PC-9 (cell line): ENCODE measurements at regions not wholly inside any gene's neighbourhood (a gene's known extent, or its start where the extent isn't known, plus 50 kb on each side); places are given as distances from the start of the nearest gene placed in this dataset.

ENCODE experiments used
- BruUV-seq: library from RNA; stranded (reverse); fragments of 400-500 nt; replicated peaks from 2 replicates; lab custom pipeline; 2021; lab: Mats Ljungman, UMichigan
- CTCF ChIA-PET: fragments of 300-600 bp; sonication (Branson Sonifier 250); formaldehyde crosslinking; loops from one replicate; lab custom pipeline; 2022; ENCODE audit warnings: antibody characterized with exemption; lab: Charles Lee
- POLR2A ChIA-PET: fragments of 300-600 bp; sonication (Branson Sonifier 250); formaldehyde crosslinking; loops from one replicate; lab custom pipeline; 2022; ENCODE audit warnings: antibody characterized with exemption; ENCODE audit not compliant: unreplicated experiment; lab: Charles Lee
- DNase-seq, 2 experiments: peaks; one replicate each; pipeline versions ENCODE4 v3.0.0 to v3.0.0-alpha.2; 2015 to 2022; ENCODE audit warnings: mixed read lengths in 1 of 2
- H2AFZ ChIP-seq: fragments of 200-600 bp; sonication (generic); 2 replicates; pipeline ENCODE4 v1.8.1; 2017; ENCODE audit warnings: antibody characterized with exemption
- H3F3A ChIP-seq: fragments of 200-600 bp; sonication (generic); 2 replicates; pipeline ENCODE4 v1.8.1; 2017; ENCODE audit warnings: antibody characterized with exemption, mild to moderate bottlenecking, low read depth; ENCODE audit not compliant: insufficient read depth
- H3K27ac ChIP-seq: fragments of 200-600 bp; sonication (generic); 2 replicates; pipeline ENCODE4 v1.6.1; 2016; ENCODE audit warnings: mixed run types
- H3K27me3 ChIP-seq: fragments of 200-600 bp; sonication (generic); 2 replicates; pipeline ENCODE4 v1.6.1; 2016; ENCODE audit warnings: low read depth, mixed run types; ENCODE audit not compliant: insufficient read depth
- H3K36me3 ChIP-seq: fragments of 200-600 bp; sonication (generic); 2 replicates; pipeline ENCODE4 v1.6.1; 2016; ENCODE audit warnings: low read depth, mixed run types
- H3K4me1 ChIP-seq: fragments of 200-600 bp; sonication (generic); replicated peaks from 2 replicates; pipeline ENCODE4 v1.6.1; 2016; ENCODE audit warnings: mixed run types; ENCODE audit not compliant: insufficient read depth
- H3K4me2 ChIP-seq: fragments of 200-600 bp; sonication (generic); 2 replicates; pipeline ENCODE4 v1.6.1; 2017; ENCODE audit warnings: mixed run types
- H3K4me3 ChIP-seq: fragments of 200-600 bp; sonication (generic); 2 replicates; pipeline ENCODE4 v1.6.1; 2016; ENCODE audit warnings: mixed run types
- H3K79me2 ChIP-seq: fragments of 200-600 bp; sonication (generic); 2 replicates; pipeline ENCODE4 v1.6.1; 2017; ENCODE audit warnings: low read depth, mixed run types
- H3K9me2 ChIP-seq: fragments of 200-600 bp; sonication (generic); 2 replicates; pipeline ENCODE4 v1.8.1; 2017; ENCODE audit warnings: mild to moderate bottlenecking; ENCODE audit not compliant: insufficient read depth
- H3K9me3 ChIP-seq: fragments of 200-600 bp; sonication (generic); 2 replicates; pipeline ENCODE4 v1.8.1; 2016; ENCODE audit warnings: low read depth; ENCODE audit not compliant: insufficient read depth
- H4K20me1 ChIP-seq: fragments of 200-600 bp; sonication (generic); 2 replicates; pipeline ENCODE4 v1.8.1; 2017; ENCODE audit not compliant: insufficient read depth
- CTCF ChIP-seq: fragments of 200-600 bp; sonication (generic); conservative IDR thresholded peaks from 2 replicates; pipeline ENCODE4 v1.6.1; 2017; ENCODE audit warnings: mixed run types, antibody characterized with exemption, mild to moderate bottlenecking, moderate library complexity
- EZH2 ChIP-seq: fragments of 200-600 bp; sonication (generic); IDR thresholded peaks from 2 replicates; pipeline ENCODE4 v1.8.0; 2017; ENCODE audit warnings: antibody characterized with exemption, low read depth
- intact Hi-C: fragments of 100-400 bp; cut with micrococcal nuclease; formaldehyde crosslinking; loops from one replicate; pipeline ENCODE4 v1.10.0; 2022; ENCODE audit not compliant: unreplicated experiment

- no peak for DNase-seq
- intact Hi-C loops = no loop called here
- POLR2A ChIA-PET = no interaction called here
- no peak overlapping the region for H3K4me3 ChIP-seq
- BruUV-seq = no TSS peak
- no peaks in the 10 kb centered on the region for H3K9me3 ChIP-seq
- H3F3A ChIP-seq = no peaks in the 10 kb centered on the region
- no peaks in the 10 kb centered on the region for H3K36me3 ChIP-seq
- no peak overlapping the region for H3K27ac ChIP-seq
- CTCF ChIA-PET = no interaction called here
- H4K20me1 ChIP-seq = no peaks in the 10 kb centered on the region
- H3K79me2 ChIP-seq = no peaks in the 10 kb centered on the region
- H3K4me1 ChIP-seq = no peaks in the 10 kb centered on the region
- H3K27me3 ChIP-seq = no peaks in the 10 kb centered on the region
- H3K9me2 ChIP-seq = no peaks in the 10 kb centered on the region
- H2AFZ ChIP-seq = no peak overlapping the region
- no peak for TF ChIP-seq CTCF
- TF ChIP-seq EZH2 = no peak
- no peak overlapping the region for H3K4me2 ChIP-seq
Measured at GRCh38 chr2:142721015-142721414, 156.4 kb upstream of the KYNU start.

GRCh38 chr2:142718576-142719155, 158.8 kb upstream of the KYNU start:
- Histone ChIP-seq H4K20me1 (no peaks in the 10 kb centered on the region), H2AFZ (no peak overlapping the region), H3K4me2 (no peak overlapping the region), H3K27me3 (no peaks in the 10 kb centered on the region), H3K4me3 (no peak overlapping the region), H3K4me1 (no peaks in the 10 kb centered on the region), H3F3A (no peaks in the 10 kb centered on the region), H3K9me2 (no peaks in the 10 kb centered on the region), H3K27ac (no peak overlapping the region), H3K79me2 (no peaks in the 10 kb centered on the region), H3K36me3 (no peaks in the 10 kb centered on the region), H3K9me3 (no peaks in the 10 kb centered on the region)
- CTCF ChIA-PET = no interaction called here
- POLR2A ChIA-PET = no interaction called here
- DNase-seq = no peak
- TF ChIP-seq EZH2 (no peak), CTCF (no peak)
- intact Hi-C loops = no loop called here
- no TSS peak for BruUV-seq

GRCh38 chr2:142716463-142717242, 160.8 kb upstream of the KYNU start:
- Histone ChIP-seq H3K4me2 (no peak overlapping the region), H3K27me3 (no peaks in the 10 kb centered on the region), H3K36me3 (no peaks in the 10 kb centered on the region), H3K9me2 (no peaks in the 10 kb centered on the region), H3K79me2 (no peaks in the 10 kb centered on the region), H4K20me1 (no peaks in the 10 kb centered on the region), H3K4me3 (no peak overlapping the region), H3K27ac (no peak overlapping the region), H2AFZ (no peak overlapping the region; the same call in 1 of the 2 replicates), H3F3A (no peaks in the 10 kb centered on the region), H3K4me1 (no peaks in the 10 kb centered on the region), H3K9me3 (no peaks in the 10 kb centered on the region)
- CTCF ChIA-PET = no interaction called here
- POLR2A ChIA-PET = no interaction called here
- DNase-seq = no peak
- BruUV-seq = no TSS peak
- intact Hi-C loops = no loop called here
- TF ChIP-seq CTCF (no peak), EZH2 (no peak)
